K562 (cell line): ENCODE measurements at regions not wholly inside any gene's neighbourhood (a gene's known extent, or its start where the extent isn't known, plus 50 kb on each side); places are given as distances from the start of the nearest gene placed in this dataset.

ENCODE experiments used
- ATAC-seq: fragments of 200-7000 bp; cut with Tn5 transposase; 3 replicates; pipeline ENCODE4 v1.9.1; 2020; ENCODE audit warnings: moderate library complexity
- BruUV-seq: library from RNA; stranded (reverse); fragments of 400-500 nt; replicated peaks from 2 replicates; lab custom pipeline; 2021; lab: Mats Ljungman, UMichigan
- CTCF ChIA-PET: fragments of 300-600 bp; formaldehyde crosslinking; extraction: SDS; loops from one replicate; lab custom pipeline; 2021; ENCODE audit warnings: low intra/inter-chr PET ratio; lab: Yijun Ruan, JAX
- POLR2A ChIA-PET: fragments of 300-600, 350-650 bp; sonication (Branson Sonifier 250); formaldehyde crosslinking; extraction: SDS; loops from one replicate; lab custom pipeline; 2021; ENCODE audit warnings: antibody characterized with exemption, inconsistent platforms; lab: Yijun Ruan, JAX
- DNase-seq, 4 experiments: peaks; one replicate each; pipeline versions ENCODE4 v3.0.0 to v3.0.0-alpha.2; 2011 to 2018; ENCODE audit warnings: low spot score in 3 of 4, mixed read lengths in 3 of 4; ENCODE audit errors: extremely low read depth in 1 of 4
- FAIRE-seq: peaks from 2 replicates; lab custom pipeline; 2011; peaks lifted over from hg19 to GRCh38; lab: Jason Lieb, UNC
- H2AFZ ChIP-seq: 2 replicates; pipeline ENCODE4 v1.6.0; 2011; ENCODE audit warnings: low read depth, low read length, control low read depth, inconsistent platforms
- H3K27ac ChIP-seq: fragments of 200-600 bp; 3 replicates; pipeline ENCODE4 v1.8.0; 2011; ENCODE audit warnings: low read depth, mild to moderate bottlenecking, control low read depth, inconsistent platforms, low read length, moderate library complexity, mixed read lengths; ENCODE audit errors: extremely low read depth
- H3K27me3 ChIP-seq, 2 experiments: fragments of 300-600 bp in 1 of 2; 2 replicates in 1 of 2; 3 replicates in 1 of 2; pipeline versions ENCODE4 v1.6.0 to v1.8.0; 2011; ENCODE audit warnings: inconsistent platforms in 2 of 2, low read length in 2 of 2, mild to moderate bottlenecking in 1 of 2, mixed read lengths in 1 of 2, moderate library complexity in 1 of 2; ENCODE audit not compliant: control insufficient read depth in 2 of 2, insufficient read depth in 2 of 2
- H3K36me3 ChIP-seq: fragments of 300-600 bp; 3 replicates; pipeline ENCODE4 v1.8.0; 2011; ENCODE audit warnings: mild to moderate bottlenecking, low read length, inconsistent platforms; ENCODE audit not compliant: control insufficient read depth, insufficient read depth
- H3K4me1 ChIP-seq, 2 experiments: fragments of 200-600 bp in 1 of 2; replicated peaks in 1 of 2; 2 replicates in 1 of 2; 3 replicates in 1 of 2; pipeline versions ENCODE4 v1.5.1 to v1.8.0; 2011; ENCODE audit warnings: inconsistent platforms in 2 of 2, low read length in 2 of 2, mild to moderate bottlenecking in 1 of 2, mixed read lengths in 1 of 2, moderate library complexity in 1 of 2; ENCODE audit not compliant: control insufficient read depth in 2 of 2, insufficient read depth in 2 of 2
- H3K4me2 ChIP-seq: 2 replicates; pipeline ENCODE4 v1.6.1; 2011; ENCODE audit warnings: low read length, control low read depth, inconsistent platforms, mixed read lengths; ENCODE audit not compliant: insufficient read depth
- H3K4me3 ChIP-seq: fragments of 200-600 bp; sonication (generic), shearing (Covaris generic); 2 replicates; pipeline ENCODE4 v1.5.1; 2016; ENCODE audit warnings: control low read depth, inconsistent platforms
- H3K79me2 ChIP-seq: fragments of 200-600 bp; 3 replicates; pipeline ENCODE4 v1.8.0; 2011; ENCODE audit warnings: low read length, inconsistent platforms; ENCODE audit not compliant: control insufficient read depth, insufficient read depth
- H3K9ac ChIP-seq, 2 experiments: 2 replicates each; pipeline versions ENCODE4 v1.6.0 to v1.6.1; 2011; ENCODE audit warnings: low read depth in 2 of 2, low read length in 2 of 2, control low read depth in 1 of 2, inconsistent platforms in 1 of 2, mild to moderate bottlenecking in 1 of 2, mixed read lengths in 1 of 2; ENCODE audit not compliant: insufficient read depth in 1 of 2
- H3K9me1 ChIP-seq: one replicate; pipeline ENCODE4 v1.6.0; 2011; ENCODE audit warnings: inconsistent platforms, mild to moderate bottlenecking, low read length, moderate library complexity; ENCODE audit not compliant: control insufficient read depth, insufficient read depth
- H3K9me3 ChIP-seq: replicated peaks from 2 replicates; pipeline ENCODE4 v1.5.1; 2011; ENCODE audit warnings: low read depth, low read length, inconsistent platforms; ENCODE audit not compliant: control insufficient read depth, insufficient read depth
- H4K20me1 ChIP-seq: replicated peaks from 2 replicates; pipeline ENCODE4 v1.6.1; 2011; ENCODE audit warnings: low read length, inconsistent platforms, mixed read lengths; ENCODE audit not compliant: control insufficient read depth, insufficient read depth
- HLTF ChIP-seq: fragments of 450-650 bp; IDR thresholded peaks from 2 replicates; pipeline ENCODE4 v1.6.1; 2016
- KLF10 ChIP-seq: fragments of 250-450 bp; sonication (Bioruptor Pico); IDR thresholded peaks from 2 replicates; pipeline ENCODE4 v1.6.1; 2021; ENCODE audit warnings: matching md5 sums
- PBX2 ChIP-seq, 2 experiments: IDR thresholded peaks in 1 of 2; conservative IDR thresholded peaks in 1 of 2; 2 replicates each; pipeline ENCODE4 v1.6.1; 2016; ENCODE audit warnings: low read depth in 2 of 2, mild to moderate bottlenecking in 1 of 2, missing compliant biosample characterization in 1 of 2, missing genetic modification characterization in 1 of 2, moderate library complexity in 1 of 2
- PKNOX1 ChIP-seq: fragments of 450-650 bp; IDR thresholded peaks from 2 replicates; pipeline ENCODE4 v1.6.1; 2016
- POU5F1 ChIP-seq: fragments of 150-350 bp; IDR thresholded peaks from 2 replicates; pipeline ENCODE4 v1.6.1; 2014; ENCODE audit warnings: borderline replicate concordance, low read length, low read depth, mild to moderate bottlenecking; ENCODE audit not compliant: partially characterized antibody
- RBFOX2 ChIP-seq: fragments of 200-400 bp; formaldehyde crosslinking; IDR thresholded peaks from 2 replicates; pipeline ENCODE4 v1.6.1; 2017; ENCODE audit warnings: low read depth, mild to moderate bottlenecking, low read length, moderate library complexity
- TBP ChIP-seq: optimal IDR thresholded peaks from 2 replicates; pipeline ENCODE3; 2011; ENCODE audit warnings: low read depth, low read length, improper control_type of control experiment
- ZBTB1 ChIP-seq: sonication (generic); formaldehyde crosslinking; IDR thresholded peaks from 2 replicates; pipeline ENCODE4 v1.8.1; 2023; ENCODE audit warnings: missing genetic modification reagents, low read depth, mild to moderate bottlenecking, borderline replicate concordance
- ZBTB8A ChIP-seq: fragments of 450-650 bp; IDR thresholded peaks from 2 replicates; pipeline ENCODE4 v1.6.1; 2018; ENCODE audit warnings: mild to moderate bottlenecking, moderate library complexity; ENCODE audit not compliant: partially characterized antibody
- ZBTB9 ChIP-seq: fragments of 450-650 bp; formaldehyde crosslinking; IDR thresholded peaks from 2 replicates; pipeline ENCODE4 v1.4.0; 2020; ENCODE audit warnings: mild to moderate bottlenecking, moderate library complexity
- ZC3H11A ChIP-seq: IDR thresholded peaks from 2 replicates; pipeline ENCODE4 v1.6.1; 2012; ENCODE audit warnings: low read depth, low read length, improper control_type of control experiment
- ZNF764 ChIP-seq: fragments of 250-450 bp; sonication (Bioruptor Pico); IDR thresholded peaks from 2 replicates; pipeline ENCODE4 v1.4.0; 2020; ENCODE audit warnings: low read depth, mild to moderate bottlenecking, moderate library complexity
- WGBS: fragments of 100-300 bp; shearing (Covaris generic); methylation state at CpG from one replicate; pipeline ENCODE4 v1.1.6; 2016; ENCODE audit warnings: low coverage, mixed read lengths; ENCODE audit not compliant: insufficient coverage; ENCODE audit errors: missing lambda C conversion rate; 5-methylcytosine and 5-hydroxymethylcytosine counted together
- in situ Hi-C: fragments of 300-500 bp; cut with MboI; formaldehyde crosslinking; loops from 4 replicates; pipeline ENCODE4 v1.15.0; 2018; ENCODE audit warnings: inconsistent platforms, mixed read lengths
- intact Hi-C: fragments of 100-400 bp; cut with micrococcal nuclease; formaldehyde crosslinking; loops from 2 replicates; pipeline ENCODE4 v1.14.2; 2022

- H4K20me1 ChIP-seq, result no peaks in the 10 kb centered on the region
- no peak overlapping the region for H3K4me3 ChIP-seq
- ATAC-seq (no peak), FAIRE-seq (no peak), DNase-seq (no peak)
- no peaks in the 10 kb centered on the region for H3K79me2 ChIP-seq
- no peaks in the 10 kb centered on the region for H3K4me1 ChIP-seq
- TF ChIP-seq ZBTB9 (CRISPR knock-in tag) (no peak), RBFOX2 (no peak)
- ChIA-PET POLR2A (no interaction called here), CTCF (no interaction called here)
- no peak overlapping the region for H3K4me2 ChIP-seq
- BruUV-seq, result no TSS peak
- in situ Hi-C loops (no loop called here), intact Hi-C loops (no loop called here)
- no peak overlapping the region for H3K27ac ChIP-seq
- H3K27me3 ChIP-seq, result no peaks in the 10 kb centered on the region
- no peaks in the 10 kb centered on the region for H3K9me1 ChIP-seq
- H2AFZ ChIP-seq, result no peak overlapping the region
- H3K9me3 ChIP-seq, result no peaks in the 10 kb centered on the region
- 0% methylated on average over 4 of the region's 4 CpGs for WGBS
- no peaks in the 10 kb centered on the region for H3K36me3 ChIP-seq
- no peak overlapping the region for H3K9ac ChIP-seq
Observed at GRCh38 chr1:214715126-214715525, 112.1 kb downstream of the CENPF start.

DNA sequence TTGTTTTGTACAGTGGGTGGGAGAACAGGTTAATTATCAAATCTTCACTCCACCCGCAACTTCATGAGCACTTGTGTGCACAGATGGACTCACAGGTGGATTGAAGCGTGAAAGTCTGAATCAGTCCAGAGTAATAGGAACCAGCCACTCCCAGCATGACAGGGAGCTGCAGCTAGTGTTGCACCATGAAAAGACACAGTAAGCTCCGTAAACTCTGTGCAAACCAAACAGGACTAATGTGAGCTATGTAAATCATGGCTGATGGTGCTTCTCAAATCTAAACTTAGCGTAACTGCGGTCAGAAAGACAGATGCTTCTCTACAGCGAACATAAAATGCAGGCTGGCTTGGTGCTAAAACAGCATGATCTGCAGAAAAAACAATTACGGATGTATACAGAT, 114.4 kb downstream of the CENPF start:
- intact Hi-C loops (no loop called here), in situ Hi-C loops (no loop called here)
- no peaks in the 10 kb centered on the region for H3K79me2 ChIP-seq
- H3K4me2 ChIP-seq, result no peak overlapping the region
- no peak overlapping the region for H3K9ac ChIP-seq
- no peak overlapping the region for H2AFZ ChIP-seq
- no peak overlapping the region for H3K27ac ChIP-seq
- no peak for FAIRE-seq
- H3K9me3 ChIP-seq, result no peaks in the 10 kb centered on the region
- no TSS peak for BruUV-seq
- no peaks in the 10 kb centered on the region for H3K4me1 ChIP-seq
- H3K9me1 ChIP-seq, result no peaks in the 10 kb centered on the region
- H3K36me3 ChIP-seq, result no peaks in the 10 kb centered on the region
- ChIA-PET POLR2A (no interaction called here), CTCF (no interaction called here)
- 0% methylated on average over 7 of the region's 7 CpGs for WGBS
- ATAC-seq, result no peak
- no peak overlapping the region for H3K4me3 ChIP-seq
- H4K20me1 ChIP-seq, result no peaks in the 10 kb centered on the region
- H3K27me3 ChIP-seq, result no peaks in the 10 kb centered on the region
- DNase-seq, result no peak
- TF ChIP-seq ZBTB8A (no peak), ZC3H11A (no peak), TBP (no peak), KLF10 (no peak), POU5F1 (no peak), HLTF (no peak), ZNF764 (no peak), PBX2 (CRISPR knock-in tag; IDR thresholded peaks at IDR 0.05; ENCODE audit: low read depth) (no peak), PBX2 (tag; conservative IDR thresholded peaks at IDR 0.05; ENCODE audit: low read depth) (no peak), PKNOX1 (no peak), ZBTB1 (CRISPR knock-in tag) (no peak)
